ENCODE measurements at regions not wholly inside any gene's neighbourhood (a gene's known extent, or its start where the extent isn't known, plus 50 kb on each side); places are given as distances from the start of the nearest gene placed in this dataset.

DNA sequence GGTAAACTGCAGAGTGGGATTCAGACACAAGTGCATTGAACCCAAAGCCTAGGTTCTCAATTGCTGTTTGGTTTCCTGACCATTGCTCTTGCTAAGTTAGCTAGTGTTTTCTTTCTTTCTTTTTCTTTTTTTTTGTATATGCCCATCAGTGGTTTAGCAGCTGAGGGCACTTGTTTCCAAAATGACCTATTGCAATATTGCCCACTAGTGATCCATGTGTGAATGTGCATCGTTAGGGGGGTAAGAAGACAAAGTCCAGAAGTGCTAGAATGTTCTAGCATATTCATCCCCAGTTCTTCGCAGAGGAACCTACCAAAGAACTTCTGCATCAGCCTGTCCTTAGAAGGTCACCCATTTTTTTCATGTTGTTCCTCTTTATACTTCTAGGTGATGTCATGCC, 252.8 kb upstream of the GPR26 start:
- TF ChIP-seq, protein P1, sequence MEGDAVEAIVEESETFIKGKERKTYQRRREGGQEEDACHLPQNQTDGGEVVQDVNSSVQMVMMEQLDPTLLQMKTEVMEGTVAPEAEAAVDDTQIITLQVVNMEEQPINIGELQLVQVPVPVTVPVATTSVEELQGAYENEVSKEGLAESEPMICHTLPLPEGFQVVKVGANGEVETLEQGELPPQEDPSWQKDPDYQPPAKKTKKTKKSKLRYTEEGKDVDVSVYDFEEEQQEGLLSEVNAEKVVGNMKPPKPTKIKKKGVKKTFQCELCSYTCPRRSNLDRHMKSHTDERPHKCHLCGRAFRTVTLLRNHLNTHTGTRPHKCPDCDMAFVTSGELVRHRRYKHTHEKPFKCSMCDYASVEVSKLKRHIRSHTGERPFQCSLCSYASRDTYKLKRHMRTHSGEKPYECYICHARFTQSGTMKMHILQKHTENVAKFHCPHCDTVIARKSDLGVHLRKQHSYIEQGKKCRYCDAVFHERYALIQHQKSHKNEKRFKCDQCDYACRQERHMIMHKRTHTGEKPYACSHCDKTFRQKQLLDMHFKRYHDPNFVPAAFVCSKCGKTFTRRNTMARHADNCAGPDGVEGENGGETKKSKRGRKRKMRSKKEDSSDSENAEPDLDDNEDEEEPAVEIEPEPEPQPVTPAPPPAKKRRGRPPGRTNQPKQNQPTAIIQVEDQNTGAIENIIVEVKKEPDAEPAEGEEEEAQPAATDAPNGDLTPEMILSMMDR (IDR thresholded peaks at IDR 0.05): no peak
- no peak for DNase-seq (ENCODE audit: low spot score)
- no peak for ATAC-seq (ENCODE audit: low FRiP score)

DNA sequence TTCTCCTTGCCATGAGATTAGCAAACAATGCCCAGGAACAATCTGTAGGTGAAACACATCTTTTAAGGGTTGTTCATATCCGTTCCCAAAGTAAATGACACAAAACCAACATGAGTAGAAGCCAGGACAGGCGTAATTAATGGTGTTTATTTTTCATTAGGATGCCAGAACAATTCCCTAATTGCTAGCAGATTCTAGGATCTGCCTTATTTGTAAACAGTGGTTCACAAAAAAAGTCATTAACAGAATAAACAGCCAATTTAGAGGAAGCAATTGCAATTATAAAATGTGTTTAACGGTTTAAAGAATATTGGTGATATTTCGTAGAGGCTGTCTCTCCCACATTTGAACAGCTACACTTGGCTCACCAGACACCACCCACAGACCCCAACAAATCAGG, 250.6 kb upstream of the GPR26 start:
- ATAC-seq (ENCODE audit: low FRiP score) (no peak), DNase-seq (ENCODE audit: low spot score) (no peak)
- TF ChIP-seq, protein P1 (IDR thresholded peaks at IDR 0.05): no peak

DNA sequence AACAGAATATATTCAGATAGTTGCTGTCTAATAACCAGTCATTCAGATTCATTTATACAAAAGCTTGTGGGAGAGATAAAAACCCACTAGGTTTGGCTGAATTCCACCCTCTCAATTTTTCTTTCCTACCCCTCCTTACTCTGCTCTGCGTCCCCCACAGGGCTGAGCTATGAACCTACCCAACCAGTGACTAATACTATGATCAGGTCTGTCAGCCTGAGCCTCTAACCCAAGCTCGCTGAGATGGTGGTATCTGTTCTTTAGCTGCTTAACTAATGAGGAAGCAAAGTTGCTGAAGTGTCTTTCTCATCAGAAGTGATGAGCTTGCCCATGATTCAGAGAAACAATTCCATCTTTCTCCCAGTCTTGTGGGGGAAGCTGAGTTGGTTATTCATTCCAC, 248.7 kb upstream of the GPR26 start:
- ATAC-seq (ENCODE audit: low FRiP score) (no peak), DNase-seq (ENCODE audit: low spot score) (no peak)
- TF ChIP-seq, protein P1 (IDR thresholded peaks at IDR 0.05): no peak

DNA sequence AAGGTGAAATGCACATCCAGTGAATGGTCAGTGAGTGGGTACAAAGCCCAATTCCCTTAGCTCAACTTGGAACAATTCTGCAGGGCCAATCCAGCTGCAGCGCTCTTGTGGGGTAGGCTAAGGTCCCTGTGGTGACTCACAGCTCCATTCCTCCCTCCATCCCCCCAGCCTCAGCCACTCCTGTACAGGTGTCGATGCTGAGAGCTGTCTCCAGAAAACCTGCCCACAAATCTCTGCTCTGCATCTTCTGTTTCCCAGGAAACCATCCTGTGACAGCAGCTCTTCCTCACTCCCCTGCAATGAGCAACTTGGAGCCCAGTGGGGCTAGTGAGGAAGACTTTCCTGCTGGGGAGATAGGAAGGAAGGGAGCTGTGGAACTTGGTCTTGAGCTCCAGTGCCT, 244.7 kb upstream of the GPR26 start:
- TF ChIP-seq, protein P1 (IDR thresholded peaks at IDR 0.05): no peak
- ATAC-seq (ENCODE audit: low FRiP score) (no peak), DNase-seq (ENCODE audit: low spot score) (no peak)

DNA sequence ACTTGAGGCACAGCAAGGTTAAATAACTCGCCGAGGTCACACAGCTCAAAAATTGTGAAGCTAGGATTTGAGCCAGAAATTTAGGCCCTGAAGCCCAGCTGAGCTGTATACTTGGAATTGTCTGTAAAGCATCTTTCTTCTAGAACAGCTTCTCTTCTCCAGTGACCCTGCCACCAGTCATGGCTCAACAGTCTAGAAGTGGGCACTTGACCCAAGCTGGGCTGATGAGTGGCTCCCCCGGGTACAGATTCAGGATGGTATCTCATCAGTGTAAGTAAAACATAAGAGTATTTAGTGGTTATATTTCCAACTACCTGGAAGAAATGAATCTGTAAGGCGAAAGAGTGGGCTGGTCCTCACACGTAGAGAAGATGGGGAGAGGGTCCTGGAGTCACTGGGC, 243.9 kb upstream of the GPR26 start:
- TF ChIP-seq, protein P1 (IDR thresholded peaks at IDR 0.05): no peak
- DNase-seq (ENCODE audit: low spot score) (no peak), ATAC-seq (ENCODE audit: low FRiP score) (no peak)

DNA sequence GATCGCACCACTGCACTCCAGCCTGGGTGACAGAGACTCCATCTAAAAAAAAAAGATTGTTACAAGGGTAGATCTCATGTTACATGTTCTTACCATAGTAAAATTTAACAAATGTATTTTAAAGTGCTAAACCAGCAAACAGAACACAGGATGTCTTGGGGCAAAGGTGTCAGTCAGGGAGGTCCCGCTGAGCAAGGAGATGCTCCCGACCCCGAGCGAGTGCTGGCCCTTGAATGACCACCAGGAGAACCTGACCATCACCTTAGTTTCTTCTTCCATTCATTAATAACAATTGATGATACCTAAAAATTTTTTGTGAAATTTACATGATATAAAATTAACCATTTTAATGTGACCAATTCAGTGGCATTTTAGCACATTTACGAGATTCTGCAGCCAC, 241.6 kb upstream of the GPR26 start:
- ATAC-seq (ENCODE audit: low FRiP score): no peak
- no peak for DNase-seq (ENCODE audit: low spot score)
- TF ChIP-seq, protein P1 (IDR thresholded peaks at IDR 0.05): no peak

DNA sequence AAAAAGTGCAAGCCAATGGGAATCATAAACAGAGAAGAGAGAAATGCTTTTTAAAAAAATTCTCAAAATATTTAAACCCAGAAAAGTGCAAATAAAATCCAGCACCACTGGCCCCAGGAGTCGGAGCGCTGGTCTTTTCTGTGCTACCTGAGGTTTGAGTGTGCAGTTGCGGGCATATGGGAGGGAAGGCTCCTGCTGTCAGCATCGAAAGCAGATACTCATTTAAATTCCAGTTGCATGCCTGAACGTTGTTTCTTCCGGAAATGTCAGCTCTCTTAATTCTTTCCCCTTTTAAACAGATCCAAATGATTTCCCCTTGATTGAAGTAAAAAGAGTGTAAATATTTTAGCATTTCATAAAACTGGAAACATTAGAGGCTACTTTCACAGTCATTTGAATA, 240.5 kb upstream of the GPR26 start:
- no peak for DNase-seq (ENCODE audit: low spot score)
- no peak for ATAC-seq (ENCODE audit: low FRiP score)
- TF ChIP-seq, protein P1 (IDR thresholded peaks at IDR 0.05): no peak

Measured in omental fat pad (tissue), 3 donors.